Endothelial cell (in vitro differentiated cells): ENCODE measurements at regions not wholly inside any gene's neighbourhood (a gene's known extent, or its start where the extent isn't known, plus 50 kb on each side); places are given as distances from the start of the nearest gene placed in this dataset.

ENCODE experiments used
- DNase-seq: peaks from one replicate; pipeline ENCODE4 v3.0.0; 2021; ENCODE audit warnings: low spot score
- H3K27ac Mint-ChIP-seq: one replicate; pipeline ENCODE4 v1.8.0; 2021; ENCODE audit warnings: mixed read lengths, inconsistent platforms; ENCODE audit not compliant: unreplicated experiment
- H3K27me3 Mint-ChIP-seq: one replicate; pipeline ENCODE4 v1.8.0; 2021; ENCODE audit warnings: mild to moderate bottlenecking, moderate library complexity, mixed read lengths, inconsistent platforms; ENCODE audit not compliant: unreplicated experiment
- H3K36me3 Mint-ChIP-seq: one replicate; pipeline ENCODE4 v1.8.0; 2021; ENCODE audit warnings: mild to moderate bottlenecking, low read depth, mixed read lengths, inconsistent platforms; ENCODE audit not compliant: unreplicated experiment
- H3K4me1 Mint-ChIP-seq: one replicate; pipeline ENCODE4 v1.8.0; 2021; ENCODE audit warnings: mild to moderate bottlenecking, mixed read lengths, inconsistent platforms; ENCODE audit not compliant: unreplicated experiment
- H3K4me3 Mint-ChIP-seq: one replicate; pipeline ENCODE4 v1.8.0; 2021; ENCODE audit warnings: mild to moderate bottlenecking, mixed read lengths, inconsistent platforms; ENCODE audit not compliant: unreplicated experiment
- H3K9me3 Mint-ChIP-seq: one replicate; pipeline ENCODE4 v1.8.0; 2021; ENCODE audit warnings: mixed read lengths, inconsistent platforms; ENCODE audit not compliant: unreplicated experiment
- CTCF ChIP-seq: fragments of 200-600 bp; sonication (generic); IDR thresholded peaks from one replicate; pipeline ENCODE4 v1.5.0; 2021; ENCODE audit warnings: antibody characterized with exemption; ENCODE audit not compliant: unreplicated experiment

- no peaks in the 10 kb centered on the region for H3K4me1 Mint-ChIP-seq
- no peak for DNase-seq
- no peak for TF ChIP-seq CTCF
- H3K9me3 Mint-ChIP-seq, result no peaks in the 10 kb centered on the region
- H3K27ac Mint-ChIP-seq, result no peak overlapping the region
- no peaks in the 10 kb centered on the region for H3K36me3 Mint-ChIP-seq
- no peaks in the 10 kb centered on the region for H3K27me3 Mint-ChIP-seq
- no peak overlapping the region for H3K4me3 Mint-ChIP-seq
These were observed 62.4 kb upstream of the RAI2 start for GRCh38 chrX:17923546-17923945.

GRCh38 chrX:17922303-17922702 is 61.2 kb upstream of the RAI2 start:
- Mint-ChIP-seq H3K27ac (no peak overlapping the region), H3K4me3 (no peak overlapping the region), H3K9me3 (no peaks in the 10 kb centered on the region), H3K4me1 (no peaks in the 10 kb centered on the region), H3K27me3 (no peaks in the 10 kb centered on the region), H3K36me3 (no peaks in the 10 kb centered on the region)
- DNase-seq, result no peak
- no peak for TF ChIP-seq CTCF

GRCh38 chrX:17919896-17920446 is 58.9 kb upstream of the RAI2 start:
- Mint-ChIP-seq H3K27ac (no peak overlapping the region), H3K27me3 (no peaks in the 10 kb centered on the region), H3K4me1 (no peaks in the 10 kb centered on the region), H3K36me3 (no peaks in the 10 kb centered on the region), H3K9me3 (no peaks in the 10 kb centered on the region), H3K4me3 (no peak overlapping the region)
- no peak for TF ChIP-seq CTCF
- no peak for DNase-seq

GRCh38 chrX:17917945-17918577 is 57.0 kb upstream of the RAI2 start:
- Mint-ChIP-seq H3K27ac (no peak overlapping the region), H3K9me3 (no peaks in the 10 kb centered on the region), H3K36me3 (no peaks in the 10 kb centered on the region), H3K4me1 (no peaks in the 10 kb centered on the region), H3K27me3 (no peaks in the 10 kb centered on the region), H3K4me3 (no peak overlapping the region)
- DNase-seq, result no peak
- TF ChIP-seq CTCF, result no peak

GRCh38 chrX:17913801-17914200 is 52.7 kb upstream of the RAI2 start:
- Mint-ChIP-seq H3K4me1 (peaks cover 6% of the 10 kb centered on the region), H3K9me3 (no peaks in the 10 kb centered on the region), H3K36me3 (no peaks in the 10 kb centered on the region), H3K27me3 (peaks cover 1% of the 10 kb centered on the region), H3K27ac (no peak overlapping the region), H3K4me3 (no peak overlapping the region)
- no peak for DNase-seq
- TF ChIP-seq CTCF, result no peak
